Upper lobe of right lung (tissue), 1 donor: ENCODE measurements at regions not wholly inside any gene's neighbourhood (a gene's known extent, or its start where the extent isn't known, plus 50 kb on each side); places are given as distances from the start of the nearest gene placed in this dataset.

Experiments used
- ATAC-seq: fragments of 200-7000 bp; cut with Tn5 transposase; one replicate; pipeline ENCODE4 v1.9.1; 2020; ENCODE audit warnings: mild to moderate bottlenecking, moderate library complexity
- DNase-seq: peaks from one replicate; pipeline ENCODE4 v3.0.0-alpha.2; 2020
- H3K27ac ChIP-seq: fragments of 200-600 bp; one replicate; pipeline ENCODE4 v1.8.0; 2022
- H3K27me3 ChIP-seq: fragments of 200-600 bp; one replicate; pipeline ENCODE4 v1.8.0; 2022; ENCODE audit warnings: mild to moderate bottlenecking
- H3K36me3 ChIP-seq: fragments of 200-600 bp; one replicate; pipeline ENCODE4 v1.8.0; 2022
- H3K4me1 ChIP-seq: fragments of 200-600 bp; one replicate; pipeline ENCODE4 v1.8.0; 2022
- H3K4me3 ChIP-seq: fragments of 200-600 bp; one replicate; pipeline ENCODE4 v1.8.0; 2022; ENCODE audit warnings: mild to moderate bottlenecking
- H3K9me3 ChIP-seq: fragments of 200-600 bp; one replicate; pipeline ENCODE4 v1.8.0; 2022
- CTCF ChIP-seq: fragments of 200-600 bp; IDR thresholded peaks from one replicate; pipeline ENCODE4 v1.8.0; 2022; ENCODE audit warnings: antibody characterized with exemption
- intact Hi-C: fragments of 100-400 bp; cut with DNase I; formaldehyde crosslinking; loops from one replicate; pipeline ENCODE4 v1.11.0; 2022
- donor health status: DM: no; HTN: yes; CAD: no; lungs with severe emphysema.

GRCh38 chr13:100728201-100728600 is 53.6 kb upstream of the TMTC4 start:
- DNase-seq, result no peak
- no peaks in the 10 kb centered on the region for H3K4me1 ChIP-seq
- H3K9me3 ChIP-seq, result no peaks in the 10 kb centered on the region
- no peaks in the 10 kb centered on the region for H3K36me3 ChIP-seq
- TF ChIP-seq CTCF, result no peak
- H3K4me3 ChIP-seq, result no peak overlapping the region
- H3K27ac ChIP-seq, result no peak overlapping the region
- H3K27me3 ChIP-seq, result no peaks in the 10 kb centered on the region
- intact Hi-C loops, result no loop called here
- ATAC-seq, result no peak

DNA sequence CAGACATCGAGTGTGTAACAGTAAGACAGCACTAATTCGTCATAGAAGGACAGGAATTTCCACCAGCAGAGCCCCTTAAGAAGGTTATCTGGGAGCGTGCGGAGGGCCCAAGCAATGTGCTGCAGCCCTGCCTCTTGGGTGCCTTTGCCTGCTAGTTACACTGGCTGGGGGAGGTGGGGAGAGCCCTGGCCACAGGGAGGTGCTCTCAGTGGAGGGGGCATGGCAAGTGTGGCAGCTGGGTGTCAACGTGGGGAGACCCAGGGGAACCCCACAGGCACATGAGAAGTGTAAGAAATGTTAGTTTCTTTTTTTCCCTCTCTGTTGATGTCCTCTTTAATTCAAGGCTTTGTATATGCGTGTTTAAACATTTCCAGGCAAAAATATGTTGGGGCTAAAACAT is 50.9 kb upstream of the TMTC4 start:
- no peaks in the 10 kb centered on the region for H3K36me3 ChIP-seq
- no peak for ATAC-seq
- no peak for DNase-seq
- H3K4me1 ChIP-seq, result no peaks in the 10 kb centered on the region
- H3K27ac ChIP-seq, result no peak overlapping the region
- no peaks in the 10 kb centered on the region for H3K27me3 ChIP-seq
- no peak for TF ChIP-seq CTCF
- intact Hi-C loops, result no loop called here
- H3K4me3 ChIP-seq, result no peak overlapping the region
- H3K9me3 ChIP-seq, result no peaks in the 10 kb centered on the region

DNA sequence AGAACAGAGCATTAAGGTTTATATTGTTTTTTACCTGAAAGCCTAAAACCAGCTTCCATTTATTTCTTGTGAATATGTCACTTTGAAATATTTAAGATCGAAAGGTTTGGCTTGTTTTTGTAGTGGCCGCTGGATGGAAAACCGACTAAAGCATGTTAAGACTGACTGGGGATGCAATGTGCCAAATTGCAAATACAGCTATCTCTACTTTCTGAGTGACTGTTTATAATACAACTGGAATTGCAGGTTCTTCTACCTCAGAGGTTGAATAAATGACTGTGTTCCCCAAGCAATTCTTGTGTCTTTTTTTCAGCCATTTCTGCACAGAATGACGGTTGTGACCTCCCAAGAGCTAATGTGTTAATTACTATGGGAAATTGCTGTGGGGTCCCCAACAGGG is 50.0 kb upstream of the TMTC4 start:
- TF ChIP-seq CTCF, result no peak
- no peak for ATAC-seq
- H3K36me3 ChIP-seq, result no peaks in the 10 kb centered on the region
- H3K4me3 ChIP-seq, result no peak overlapping the region
- no peak for DNase-seq
- intact Hi-C loops, result no loop called here
- no peaks in the 10 kb centered on the region for H3K4me1 ChIP-seq
- no peak overlapping the region for H3K27ac ChIP-seq
- no peaks in the 10 kb centered on the region for H3K9me3 ChIP-seq
- no peaks in the 10 kb centered on the region for H3K27me3 ChIP-seq
